Renal cortex interstitium (tissue), 11 donors: ENCODE measurements at regions not wholly inside any gene's neighbourhood (a gene's known extent, or its start where the extent isn't known, plus 50 kb on each side); places are given as distances from the start of the nearest gene placed in this dataset.
"Not testable (repeated sequence)": the region's sequence is repeated elsewhere in the genome, so short reads cannot be mapped to it uniquely, and the experiment has no call there.

Source experiments
- DNase-seq, 11 donors: peaks; one replicate each; pipeline ENCODE4 v3.0.0-alpha.2; 2013; ENCODE audit warnings: low read depth in 9 of 11, low spot score in 4 of 11; ENCODE audit errors: extremely low read depth in 1 of 11

- DNase-seq, result no peak
Measured at GRCh38 chr18:28736223-28736622, 559.3 kb upstream of the CDH2 start.

GRCh38 chr18:28735731-28736130, 558.8 kb upstream of the CDH2 start:
- peak in 4 of 11 donors; percentile 3 to 20 (median 13) for DNase-seq

GRCh38 chr18:28729321-28729720, 552.4 kb upstream of the CDH2 start:
- no peak for DNase-seq

GRCh38 chr18:28728891-28729290, 552.0 kb upstream of the CDH2 start:
- DNase-seq, result no peak

GRCh38 chr18:28727189-28727588, 550.3 kb upstream of the CDH2 start:
- not testable (repeated sequence) for DNase-seq

GRCh38 chr18:28725876-28726275, 548.9 kb upstream of the CDH2 start:
- DNase-seq, result no peak

GRCh38 chr18:28723506-28723905, 546.6 kb upstream of the CDH2 start:
- DNase-seq, result no peak

GRCh38 chr18:28718696-28719095, 541.8 kb upstream of the CDH2 start:
- DNase-seq, result no peak

- no peak for DNase-seq
Measured at GRCh38 chr18:28716338-28716737, 539.4 kb upstream of the CDH2 start.

GRCh38 chr18:28715206-28715605, 538.3 kb upstream of the CDH2 start:
- no peak for DNase-seq

- DNase-seq, result no peak
Measured at GRCh38 chr18:28714498-28714897, 537.6 kb upstream of the CDH2 start.

- no peak for DNase-seq
Measured at GRCh38 chr18:28712796-28713425, 536.0 kb upstream of the CDH2 start.

- DNase-seq, result no peak
Measured at GRCh38 chr18:28712172-28712571, 535.2 kb upstream of the CDH2 start.

GRCh38 chr18:28711096-28711495, 534.2 kb upstream of the CDH2 start:
- no peak for DNase-seq

- DNase-seq, result no peak
Measured at GRCh38 chr18:28707006-28707405, 530.1 kb upstream of the CDH2 start.

- no peak for DNase-seq
Measured at GRCh38 chr18:28706397-28706796, 529.5 kb upstream of the CDH2 start.

- no peak for DNase-seq
Measured at GRCh38 chr18:28705482-28705881, 528.6 kb upstream of the CDH2 start.

GRCh38 chr18:28692337-28692736, 515.4 kb upstream of the CDH2 start:
- DNase-seq, result no peak

- DNase-seq, result no peak
Measured at GRCh38 chr18:28691496-28691840, 514.5 kb upstream of the CDH2 start.

GRCh38 chr18:28690836-28691495, 514.0 kb upstream of the CDH2 start:
- peak in 2 of 11 donors; percentile 8 to 12 for DNase-seq

- peak in 1 of 11 donors; percentile 1 for DNase-seq
Measured at GRCh38 chr18:28690100-28690499, 513.2 kb upstream of the CDH2 start.
